ENCODE measurements at regions not wholly inside any gene's neighbourhood (a gene's known extent, or its start where the extent isn't known, plus 50 kb on each side); places are given as distances from the start of the nearest gene placed in this dataset.

- no peak for TF ChIP-seq ZKSCAN1 (IDR thresholded peaks at IDR 0.05; ENCODE audit: low read depth, low read length)
- TF ChIP-seq KDM4B (IDR thresholded peaks at IDR 0.05; ENCODE audit: borderline replicate concordance in 2 of 2, low read depth in 1 of 2), result no peak
- TF ChIP-seq CBX2 (IDR thresholded peaks at IDR 0.05; ENCODE audit: insufficient read depth, low read length, poor library complexity, severe bottlenecking), result no peak
- no peak for TF ChIP-seq CTCF (IDR thresholded peaks at IDR 0.05 in 2 of 3, conservative IDR thresholded peaks at IDR 0.05 in 1 of 3; ENCODE audit: insufficient read depth in 2 of 3, low read depth in 1 of 3, low read length in 3 of 3)
- no peak for TF ChIP-seq ZBED1 (IDR thresholded peaks at IDR 0.05)
- no peak for TF ChIP-seq HDAC6 (IDR thresholded peaks at IDR 0.05; ENCODE audit: low read depth, low read length)
- no peak for TF ChIP-seq POLR2AphosphoS5 (IDR thresholded peaks at IDR 0.05; ENCODE audit: control insufficient read depth, insufficient read depth, low read depth, low read length)
- TF ChIP-seq PTTG1 (tag; IDR thresholded peaks at IDR 0.05; ENCODE audit: low read depth), result no peak
- no peak for TF ChIP-seq TBP (optimal IDR thresholded peaks at IDR 0.05; ENCODE audit: low read depth, low read length)
- no peak for TF ChIP-seq RBBP5 (IDR thresholded peaks at IDR 0.05; ENCODE audit: borderline replicate concordance, insufficient read depth, low read length, poor library complexity, severe bottlenecking)
Observed at GRCh38 chr4:125191232-125191631, 123.5 kb upstream of the FAT4 start.
